Limb (tissue), 2 donors: ENCODE measurements at regions not wholly inside any gene's neighbourhood (a gene's known extent, or its start where the extent isn't known, plus 50 kb on each side); places are given as distances from the start of the nearest gene placed in this dataset.

Experiments used
- DNase-seq, 2 donors: peaks; one replicate each; pipeline ENCODE4 v3.0.0-alpha.2; 2016; ENCODE audit errors: extremely low spot score in 2 of 2

- DNase-seq = no peak
These were observed 70.1 kb upstream of the VRK1 start for GRCh38 chr14:96727073-96727472.

GRCh38 chr14:96727491-96727890 lies 69.7 kb upstream of the VRK1 start:
- DNase-seq = no peak

GRCh38 chr14:96727980-96728717 lies 69.0 kb upstream of the VRK1 start:
- no peak for DNase-seq

- DNase-seq = no peak
These were observed 67.3 kb upstream of the VRK1 start for GRCh38 chr14:96729889-96730288.

GRCh38 chr14:96730386-96730785 lies 66.8 kb upstream of the VRK1 start:
- no peak for DNase-seq

GRCh38 chr14:96734076-96734622 lies 63.0 kb upstream of the VRK1 start:
- DNase-seq = no peak

GRCh38 chr14:96735526-96735925 lies 61.7 kb upstream of the VRK1 start:
- no peak for DNase-seq

GRCh38 chr14:96736439-96736838 lies 60.7 kb upstream of the VRK1 start:
- DNase-seq = no peak

GRCh38 chr14:96737881-96738280 lies 59.3 kb upstream of the VRK1 start:
- DNase-seq = no peak

- DNase-seq = peak in 1 of 2 donors; percentile 32
These were observed 57.8 kb upstream of the VRK1 start for GRCh38 chr14:96739200-96739910.

GRCh38 chr14:96741151-96741977 lies 55.8 kb upstream of the VRK1 start:
- peak; percentile 6 to 88 for DNase-seq

- no peak for DNase-seq
These were observed 52.9 kb upstream of the VRK1 start for GRCh38 chr14:96744262-96744661.

GRCh38 chr14:96745500-96746051 lies 51.6 kb upstream of the VRK1 start:
- DNase-seq = no peak

- DNase-seq = no peak
These were observed 51.1 kb upstream of the VRK1 start for GRCh38 chr14:96746101-96746500.

GRCh38 chr14:96747006-96747405 lies 50.2 kb upstream of the VRK1 start:
- no peak for DNase-seq
